Amygdala (tissue), 56 donors: ENCODE measurements at regions not wholly inside any gene's neighbourhood (a gene's known extent, or its start where the extent isn't known, plus 50 kb on each side); places are given as distances from the start of the nearest gene placed in this dataset.
"Not testable (repeated sequence)": the region's sequence is repeated elsewhere in the genome, so short reads cannot be mapped to it uniquely, and the experiment has no call there.

ENCODE experiments used
- DNase-seq, 56 donors: peaks; one replicate each; lab custom pipeline; 2025; lab: John Stamatoyannopoulos, UW

DNA sequence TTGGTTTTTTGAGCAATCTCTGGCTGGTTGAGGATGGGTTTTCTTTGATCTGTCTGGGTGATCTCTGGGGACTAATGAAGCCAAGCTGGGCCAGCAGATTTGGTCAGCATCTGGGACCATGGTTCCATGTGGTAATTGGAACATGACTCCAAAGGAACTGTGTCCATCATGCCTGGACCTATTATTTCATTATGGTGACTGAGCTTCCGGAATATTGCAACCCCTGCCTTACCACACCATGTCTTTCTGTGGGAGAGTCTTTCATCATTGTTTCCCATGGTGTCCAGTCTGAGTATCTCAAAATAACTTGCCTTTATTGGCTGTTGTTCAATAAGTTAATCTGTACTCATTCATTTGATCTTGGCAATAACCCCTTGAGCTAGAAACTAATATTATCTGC, 624.9 kb upstream of the TBX3 start:
- DNase-seq = no peak

DNA sequence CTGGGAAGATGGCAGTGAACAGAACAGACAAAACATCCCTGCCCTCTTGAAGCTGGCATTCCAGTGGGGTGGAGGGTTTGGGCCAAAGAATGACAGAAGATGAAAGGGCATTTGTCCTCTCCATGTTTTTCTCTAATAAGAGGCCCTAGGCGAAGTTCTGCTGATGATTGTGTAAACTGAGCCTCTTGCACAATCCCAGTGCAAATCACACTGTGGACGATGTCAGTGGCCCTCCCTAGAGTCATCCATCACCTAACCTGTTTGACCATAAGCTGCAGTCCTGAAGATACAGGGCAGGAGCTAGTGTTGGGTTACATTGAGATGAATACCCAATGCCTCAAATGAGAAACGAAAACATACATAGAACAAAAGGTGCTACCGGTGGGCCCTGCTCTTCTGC, 622.4 kb upstream of the TBX3 start:
- DNase-seq = no peak

DNA sequence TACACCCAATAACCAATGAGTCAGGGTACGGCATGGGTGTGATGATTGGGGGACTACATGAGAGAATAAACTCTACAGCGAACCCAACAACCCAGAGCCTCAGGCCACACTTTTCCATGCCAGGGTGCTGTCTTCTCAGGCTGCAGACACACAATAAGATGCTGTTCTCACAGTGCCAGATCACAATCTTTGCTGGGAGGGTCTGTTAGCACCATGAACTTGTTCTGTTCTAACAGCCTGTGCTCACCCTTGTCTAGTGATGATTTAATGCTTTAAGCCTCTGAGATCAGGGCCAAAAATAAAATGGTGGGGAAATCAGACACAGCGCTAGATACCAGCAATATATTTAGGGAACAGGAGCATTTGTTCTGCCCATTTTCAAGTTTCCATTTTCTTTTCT, 621.9 kb upstream of the TBX3 start:
- no peak for DNase-seq

GRCh38 chr12:115305275-115305674, 621.3 kb upstream of the TBX3 start:
- no peak for DNase-seq

DNA sequence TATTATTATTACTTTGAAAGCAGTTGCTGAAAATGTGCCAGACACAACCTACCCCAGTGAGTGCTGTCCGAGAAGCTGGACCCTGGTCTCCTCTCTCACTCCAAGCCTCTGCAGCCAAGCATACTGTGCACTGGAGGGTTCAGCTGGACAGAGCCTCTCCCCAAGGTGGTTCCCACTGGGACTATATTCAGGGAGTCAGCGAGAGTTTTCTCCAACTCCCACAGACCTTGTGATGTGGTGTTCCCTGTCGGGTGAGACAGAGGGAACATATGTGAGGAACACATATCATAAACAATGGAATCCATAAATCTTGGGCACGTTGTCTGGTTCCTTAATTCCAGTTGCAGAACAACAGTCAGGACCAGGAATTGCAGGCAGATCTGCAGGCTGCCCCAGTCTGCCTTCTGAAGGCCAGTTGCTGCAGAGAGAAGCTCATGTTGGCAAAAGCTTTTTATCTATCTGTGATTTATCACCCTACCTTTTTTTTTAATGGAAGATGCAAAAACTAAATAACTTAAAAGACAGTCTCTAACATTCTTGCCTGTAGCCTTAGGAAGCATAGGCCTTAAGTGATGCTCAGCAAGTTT, 619.8 kb upstream of the TBX3 start:
- no peak for DNase-seq

GRCh38 chr12:115297445-115297844, 613.5 kb upstream of the TBX3 start:
- no peak for DNase-seq

DNA sequence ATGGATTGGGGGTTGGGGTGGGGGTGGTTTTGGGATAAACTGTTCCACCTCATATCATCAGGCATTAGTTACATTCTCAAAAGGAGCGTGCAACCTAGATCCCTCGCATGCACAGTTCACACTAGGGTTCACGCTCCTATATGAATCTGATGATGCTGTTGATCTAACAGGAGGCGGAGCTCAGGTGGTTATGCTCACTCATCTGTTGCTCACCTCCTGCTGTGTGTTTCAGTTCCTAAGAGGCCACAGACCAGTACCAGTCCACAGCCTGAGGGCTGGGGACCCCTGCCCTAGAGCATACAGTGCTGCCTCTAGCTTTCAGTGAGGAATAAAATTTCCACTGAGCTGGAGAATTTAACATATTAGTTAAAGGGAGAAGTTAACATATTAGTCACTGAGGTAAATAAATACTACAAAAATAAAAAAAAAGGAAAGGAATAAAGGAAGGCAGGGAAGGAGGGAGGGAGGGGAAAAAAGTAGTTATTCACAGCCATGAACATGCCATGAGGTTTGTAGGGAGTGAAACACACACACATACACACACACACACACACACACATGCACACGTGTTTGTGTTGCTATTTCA, 612.7 kb upstream of the TBX3 start:
- DNase-seq = no peak

DNA sequence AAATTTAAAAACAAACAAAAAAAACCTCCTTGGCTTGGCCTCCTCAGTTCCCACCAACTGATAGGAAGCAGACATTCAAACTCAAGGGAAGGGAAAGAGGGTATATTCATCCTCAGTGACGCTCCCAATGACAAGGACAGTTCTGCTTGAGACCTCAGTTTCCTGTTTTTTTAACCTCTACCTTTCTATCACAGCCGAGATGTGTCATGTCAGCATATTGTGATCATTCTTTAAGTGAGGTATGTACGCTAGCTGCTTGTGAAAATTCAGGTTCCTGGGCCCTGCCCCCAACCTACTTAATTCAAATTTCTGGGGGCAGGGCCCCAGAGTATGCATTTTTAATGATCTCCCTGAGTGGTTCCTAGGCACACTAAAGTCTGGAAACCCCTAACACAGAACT, 611.9 kb upstream of the TBX3 start:
- DNase-seq = no peak

GRCh38 chr12:115294453-115295133, 610.6 kb upstream of the TBX3 start:
- no peak for DNase-seq

DNA sequence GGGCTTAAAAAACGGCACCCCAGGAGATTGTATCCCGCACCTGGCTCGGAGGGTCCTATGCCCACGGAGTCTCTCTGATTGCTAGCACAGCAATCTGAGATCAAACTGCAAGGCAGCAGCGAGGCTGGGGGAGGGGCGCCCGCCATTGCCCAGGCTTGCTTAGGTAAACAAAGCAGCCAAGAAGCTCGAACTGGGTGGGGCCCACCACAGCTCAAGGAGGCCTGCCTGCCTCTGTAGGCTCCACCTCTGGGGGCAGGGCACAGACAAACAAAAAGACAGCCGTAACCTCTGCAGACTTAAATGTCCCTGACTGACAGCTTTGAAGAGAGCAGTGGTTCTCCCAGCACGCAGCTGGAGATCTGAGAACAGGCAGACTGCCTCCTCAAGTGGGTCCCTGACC, 601.5 kb upstream of the TBX3 start:
- not testable (repeated sequence) for DNase-seq

- DNase-seq = no peak
These were observed 589.5 kb upstream of the TBX3 start for GRCh38 chr12:115273456-115273855.

GRCh38 chr12:115268451-115268850, 584.5 kb upstream of the TBX3 start:
- DNase-seq = no peak

DNA sequence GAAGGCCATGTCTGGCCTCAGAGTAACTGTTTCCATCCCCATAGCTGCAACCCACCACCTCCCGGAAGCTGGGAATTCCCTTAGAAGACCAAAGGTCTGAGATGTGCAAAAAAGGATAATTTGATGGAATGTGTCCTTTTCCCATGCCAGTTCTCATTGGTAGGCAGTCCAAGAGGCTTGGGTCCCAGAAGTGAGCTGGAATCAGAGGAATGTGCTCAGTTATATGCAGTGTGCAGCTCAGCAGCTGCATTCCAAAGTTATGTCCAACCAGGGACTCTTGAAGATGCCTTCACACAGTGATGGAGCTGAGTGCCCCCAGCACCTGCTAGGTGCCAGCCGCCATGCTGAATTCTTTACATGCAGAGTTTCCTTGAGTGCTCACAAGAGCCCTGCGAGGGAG, 583.9 kb upstream of the TBX3 start:
- DNase-seq = no peak

- DNase-seq = no peak
These were observed 583.5 kb upstream of the TBX3 start for GRCh38 chr12:115267464-115267863.

DNA sequence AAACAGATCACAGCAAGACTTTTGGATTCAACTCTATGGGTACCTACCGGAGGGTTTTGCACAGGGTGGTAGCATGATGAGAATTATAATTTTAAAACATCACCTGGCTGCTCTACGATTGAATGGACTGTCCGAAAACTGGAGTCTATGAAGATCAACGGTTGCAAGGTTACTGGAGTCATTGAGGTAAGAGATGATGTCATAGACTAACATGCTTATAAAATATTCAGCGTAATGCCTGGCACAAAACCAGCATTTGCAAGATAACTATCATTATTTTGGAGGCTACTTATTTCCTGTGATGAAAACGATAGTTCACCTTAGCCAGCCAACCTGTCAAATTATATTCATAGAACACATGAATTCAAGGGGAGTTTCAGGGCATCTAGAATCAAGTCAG, 580.6 kb upstream of the TBX3 start:
- DNase-seq = no peak

GRCh38 chr12:115261691-115262398, 577.9 kb upstream of the TBX3 start:
- no peak for DNase-seq

DNA sequence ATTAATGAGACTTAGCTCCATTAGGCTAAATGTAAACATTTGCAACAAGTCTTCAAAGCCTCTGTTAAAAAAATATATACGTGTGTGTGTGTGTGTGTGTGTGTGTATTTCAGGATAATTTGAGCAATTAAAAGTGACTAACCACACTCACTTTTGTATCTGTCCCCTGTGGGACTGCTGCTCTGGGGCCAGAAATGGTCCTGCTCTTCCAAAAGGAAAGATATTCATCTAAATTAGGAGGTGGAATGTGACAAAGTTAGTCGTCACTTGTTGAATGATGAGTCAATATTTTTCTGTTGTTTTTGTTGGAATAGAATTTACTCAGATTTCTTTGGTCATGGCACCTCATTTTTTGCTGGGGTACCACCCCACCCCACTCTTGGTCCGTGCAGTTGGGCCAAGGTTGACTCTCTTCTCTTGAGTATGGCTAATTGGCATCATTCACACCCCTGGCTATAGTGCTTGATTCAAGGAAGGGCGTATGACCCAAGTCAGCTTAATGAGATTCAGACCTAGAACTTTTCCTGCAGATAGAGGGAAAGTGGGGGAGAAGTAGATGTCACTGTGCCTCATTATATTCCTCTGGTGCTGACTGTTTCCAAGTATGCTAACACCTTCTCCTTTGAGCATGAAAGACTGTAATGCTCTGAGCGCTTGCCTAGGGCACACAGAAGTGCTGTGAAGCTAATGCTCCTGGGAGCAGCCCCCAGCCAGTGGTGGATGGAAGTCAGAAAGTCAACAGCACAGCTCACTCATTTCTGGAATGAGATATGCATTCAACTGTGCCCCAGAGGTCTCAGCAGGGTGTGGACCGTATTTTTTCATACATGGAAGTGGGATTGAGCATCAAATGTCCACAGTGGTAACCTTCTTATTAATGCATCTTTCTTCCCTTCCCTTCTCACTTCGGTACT, 577.0 kb upstream of the TBX3 start:
- no peak for DNase-seq

DNA sequence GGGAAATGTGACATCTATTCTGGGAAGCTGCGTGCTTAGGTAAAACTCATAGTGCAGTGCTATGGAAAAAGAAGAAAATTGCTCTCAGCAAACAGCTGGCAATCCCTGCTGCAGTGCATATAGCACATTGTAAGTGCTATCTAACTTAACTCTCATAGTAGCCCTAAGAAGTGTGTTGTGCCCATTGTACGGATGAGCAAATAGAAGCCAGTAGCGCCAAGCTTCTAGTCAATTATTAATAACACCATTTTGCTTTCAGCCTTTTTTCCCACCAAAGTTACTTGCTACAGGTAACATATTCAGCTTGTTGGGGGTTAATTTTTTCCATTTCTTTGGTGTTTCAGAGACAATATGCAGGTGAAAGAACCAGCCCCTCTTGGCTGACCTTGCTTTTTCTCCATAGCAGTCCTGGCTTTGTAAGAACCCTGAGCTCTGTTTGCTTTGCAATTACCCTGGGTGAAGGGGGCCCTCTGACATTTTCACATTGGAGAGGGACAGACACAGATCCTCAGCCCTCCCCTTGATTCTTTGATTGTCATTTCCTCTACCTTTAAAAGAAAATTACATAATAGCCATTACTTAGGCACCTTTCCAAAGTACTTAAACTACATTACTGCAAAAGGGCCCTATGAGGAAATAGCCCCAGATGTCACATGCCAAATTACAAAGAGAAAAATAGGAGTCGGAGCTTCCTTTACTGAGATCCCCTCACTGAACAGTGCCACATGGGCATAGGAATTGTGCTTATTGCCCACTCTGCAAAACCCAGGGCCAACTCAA, 576.2 kb upstream of the TBX3 start:
- no peak for DNase-seq

GRCh38 chr12:115257791-115258190, 573.8 kb upstream of the TBX3 start:
- no peak for DNase-seq

- DNase-seq = no peak
These were observed 572.0 kb upstream of the TBX3 start for GRCh38 chr12:115255962-115256361.
